Parathyroid adenoma (tissue), 2 donors: ENCODE measurements at regions not wholly inside any gene's neighbourhood (a gene's known extent, or its start where the extent isn't known, plus 50 kb on each side); places are given as distances from the start of the nearest gene placed in this dataset.

Experiments
- H2AFZ ChIP-seq: fragments of 300-600 bp; sonication (generic); one replicate; pipeline ENCODE4 v1.7.0; 2017; ENCODE audit warnings: antibody characterized with exemption, mild to moderate bottlenecking
- H3K27ac ChIP-seq: fragments of 300-600 bp; sonication (generic); one replicate; pipeline ENCODE4 v1.7.0; 2017
- H3K27me3 ChIP-seq: fragments of 300-600 bp; sonication (generic); one replicate; pipeline ENCODE4 v1.7.0; 2017; ENCODE audit warnings: low read length; ENCODE audit not compliant: control insufficient read depth, insufficient read depth
- H3K36me3 ChIP-seq: fragments of 300-600 bp; sonication (generic); one replicate; pipeline ENCODE4 v1.7.0; 2017; ENCODE audit warnings: low read length; ENCODE audit not compliant: control insufficient read depth, insufficient read depth
- H3K4me1 ChIP-seq: fragments of 300-600 bp; sonication (generic); one replicate; pipeline ENCODE4 v1.7.0; 2017; ENCODE audit warnings: control low read depth
- H3K4me2 ChIP-seq: fragments of 300-600 bp; sonication (generic); one replicate; pipeline ENCODE4 v1.7.0; 2017; ENCODE audit warnings: low read length
- H3K4me3 ChIP-seq: fragments of 300-600 bp; sonication (generic); one replicate; pipeline ENCODE4 v1.7.0; 2017; ENCODE audit warnings: low read depth, low read length
- H3K79me2 ChIP-seq: fragments of 300-600 bp; sonication (generic); one replicate; pipeline ENCODE4 v1.7.0; 2017; ENCODE audit warnings: control low read depth
- H3K9ac ChIP-seq: fragments of 300-600 bp; sonication (generic); one replicate; pipeline ENCODE4 v1.7.0; 2017; ENCODE audit warnings: mild to moderate bottlenecking
- H3K9me3 ChIP-seq: fragments of 300-600 bp; sonication (generic); one replicate; pipeline ENCODE4 v1.7.0; 2017; ENCODE audit warnings: low read length; ENCODE audit not compliant: control insufficient read depth
- TF ChIP-seq, protein P1 (sequence below): fragments of 300-600 bp; sonication (generic); IDR thresholded peaks from one replicate; pipeline ENCODE4 v1.7.0; 2017; ENCODE audit warnings: antibody characterized with exemption, mild to moderate bottlenecking
- donor health status: primary hyperparathyroidism.

DNA sequence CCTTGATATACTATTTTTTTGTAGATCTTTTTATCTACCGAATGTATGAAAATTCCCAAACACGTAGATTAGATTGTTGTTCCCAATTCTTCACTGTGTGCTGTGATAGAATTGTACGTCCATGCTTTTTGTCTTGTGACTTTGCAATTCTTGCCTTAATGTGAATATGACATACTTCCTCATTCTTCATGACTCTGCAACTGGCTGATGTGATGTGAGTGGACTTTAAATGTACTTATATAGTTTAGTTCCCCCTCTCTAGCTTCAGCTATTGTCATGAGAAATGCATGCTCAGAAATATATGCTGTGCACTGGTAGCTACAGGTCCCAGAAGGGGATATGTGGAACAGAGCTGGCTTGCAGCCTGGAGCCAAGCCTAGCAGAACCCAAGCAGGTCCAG, 89.4 kb downstream of the FTHL17 start:
- H3K79me2 ChIP-seq = no peaks in the 10 kb centered on the region
- H3K4me2 ChIP-seq = no peak overlapping the region
- no peaks in the 10 kb centered on the region for H3K9me3 ChIP-seq
- no peaks in the 10 kb centered on the region for H3K27me3 ChIP-seq
- H3K4me3 ChIP-seq = no peak overlapping the region
- H3K27ac ChIP-seq = no peak overlapping the region
- H3K9ac ChIP-seq = no peak overlapping the region
- H2AFZ ChIP-seq = no peak overlapping the region
- TF ChIP-seq, protein P1, sequence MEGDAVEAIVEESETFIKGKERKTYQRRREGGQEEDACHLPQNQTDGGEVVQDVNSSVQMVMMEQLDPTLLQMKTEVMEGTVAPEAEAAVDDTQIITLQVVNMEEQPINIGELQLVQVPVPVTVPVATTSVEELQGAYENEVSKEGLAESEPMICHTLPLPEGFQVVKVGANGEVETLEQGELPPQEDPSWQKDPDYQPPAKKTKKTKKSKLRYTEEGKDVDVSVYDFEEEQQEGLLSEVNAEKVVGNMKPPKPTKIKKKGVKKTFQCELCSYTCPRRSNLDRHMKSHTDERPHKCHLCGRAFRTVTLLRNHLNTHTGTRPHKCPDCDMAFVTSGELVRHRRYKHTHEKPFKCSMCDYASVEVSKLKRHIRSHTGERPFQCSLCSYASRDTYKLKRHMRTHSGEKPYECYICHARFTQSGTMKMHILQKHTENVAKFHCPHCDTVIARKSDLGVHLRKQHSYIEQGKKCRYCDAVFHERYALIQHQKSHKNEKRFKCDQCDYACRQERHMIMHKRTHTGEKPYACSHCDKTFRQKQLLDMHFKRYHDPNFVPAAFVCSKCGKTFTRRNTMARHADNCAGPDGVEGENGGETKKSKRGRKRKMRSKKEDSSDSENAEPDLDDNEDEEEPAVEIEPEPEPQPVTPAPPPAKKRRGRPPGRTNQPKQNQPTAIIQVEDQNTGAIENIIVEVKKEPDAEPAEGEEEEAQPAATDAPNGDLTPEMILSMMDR = no peak
- no peaks in the 10 kb centered on the region for H3K4me1 ChIP-seq
- no peaks in the 10 kb centered on the region for H3K36me3 ChIP-seq

DNA sequence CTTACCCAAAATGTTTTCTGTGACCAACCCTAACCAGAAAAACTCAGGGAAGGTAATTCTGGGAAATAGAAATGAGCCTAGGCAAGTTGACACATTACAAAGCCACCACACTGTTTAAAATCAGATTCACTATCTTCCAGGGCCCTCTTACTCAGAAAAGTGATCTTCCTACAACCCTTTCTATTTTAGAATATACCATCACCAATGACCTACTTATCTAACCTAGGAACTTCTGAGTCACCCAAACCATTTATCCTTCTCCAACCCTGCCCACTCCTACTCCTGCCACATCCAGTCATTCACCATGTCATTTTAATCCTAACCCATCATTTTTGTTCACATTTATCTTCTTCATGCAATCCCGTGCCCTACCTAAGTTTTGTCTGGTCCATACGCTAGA, 89.9 kb downstream of the FTHL17 start:
- Histone ChIP-seq H2AFZ (no peak overlapping the region), H3K79me2 (no peaks in the 10 kb centered on the region), H3K27ac (no peak overlapping the region), H3K4me3 (no peak overlapping the region), H3K4me2 (no peak overlapping the region), H3K9me3 (no peaks in the 10 kb centered on the region), H3K9ac (no peak overlapping the region), H3K36me3 (no peaks in the 10 kb centered on the region), H3K4me1 (no peaks in the 10 kb centered on the region), H3K27me3 (no peaks in the 10 kb centered on the region)
- TF ChIP-seq, protein P1 = no peak

DNA sequence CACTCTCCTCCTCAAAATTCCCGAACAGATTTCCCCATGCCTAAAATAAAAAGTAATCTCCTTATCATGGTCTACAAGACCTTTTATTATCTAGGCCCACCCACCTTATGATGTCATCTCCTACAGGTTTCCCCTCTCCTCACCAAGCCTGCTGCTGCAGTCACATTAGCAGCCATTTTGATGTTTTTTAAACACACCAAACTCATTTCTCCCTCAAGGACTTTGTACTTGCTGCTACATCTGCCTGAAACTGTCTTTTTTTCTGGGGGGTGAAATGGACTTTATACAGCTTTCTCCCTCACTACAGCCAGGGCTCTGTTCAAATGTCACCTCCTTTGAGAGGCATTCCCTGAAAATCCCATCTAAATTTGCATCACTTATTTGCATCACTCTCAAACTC, 90.2 kb upstream of the TAB3 start:
- TF ChIP-seq, protein P1 = no peak
- no peak overlapping the region for H3K4me3 ChIP-seq
- H3K27me3 ChIP-seq = no peaks in the 10 kb centered on the region

DNA sequence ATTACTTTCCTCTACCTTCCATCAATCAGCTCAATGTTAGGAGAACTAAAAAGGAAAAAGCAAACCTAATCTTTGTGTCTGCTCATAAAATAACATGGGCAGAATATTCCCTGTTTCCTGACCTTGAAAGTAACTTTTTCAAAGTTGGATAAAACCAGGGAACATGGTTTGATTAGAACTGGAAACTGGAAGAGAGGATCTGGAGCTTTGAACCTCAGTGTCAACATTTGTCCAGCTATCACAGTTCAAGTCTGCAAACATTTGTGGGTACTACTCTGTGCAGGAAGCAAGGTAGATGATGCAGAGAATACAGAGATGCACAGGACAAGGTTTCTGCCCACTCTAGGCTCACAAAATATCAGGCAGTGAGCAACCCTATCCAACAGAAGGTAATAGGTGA, 86.4 kb upstream of the TAB3 start:
- no peaks in the 10 kb centered on the region for H3K27me3 ChIP-seq
- no peaks in the 10 kb centered on the region for H3K36me3 ChIP-seq
- H3K9me3 ChIP-seq = no peaks in the 10 kb centered on the region
- H3K79me2 ChIP-seq = no peaks in the 10 kb centered on the region
- no peak overlapping the region for H3K27ac ChIP-seq
- H3K4me2 ChIP-seq = no peak overlapping the region
- no peak overlapping the region for H2AFZ ChIP-seq
- H3K4me3 ChIP-seq = no peak overlapping the region
- TF ChIP-seq, protein P1 = no peak
- H3K4me1 ChIP-seq = no peaks in the 10 kb centered on the region
- no peak overlapping the region for H3K9ac ChIP-seq

More for the DNA sequence above, 90.2 kb upstream of the TAB3 start:
- Histone ChIP-seq H3K27ac (no peak overlapping the region), H3K4me1 (no peaks in the 10 kb centered on the region), H3K4me2 (no peak overlapping the region), H3K79me2 (no peaks in the 10 kb centered on the region), H2AFZ (no peak overlapping the region), H3K36me3 (no peaks in the 10 kb centered on the region), H3K9me3 (no peaks in the 10 kb centered on the region), H3K9ac (no peak overlapping the region)

DNA sequence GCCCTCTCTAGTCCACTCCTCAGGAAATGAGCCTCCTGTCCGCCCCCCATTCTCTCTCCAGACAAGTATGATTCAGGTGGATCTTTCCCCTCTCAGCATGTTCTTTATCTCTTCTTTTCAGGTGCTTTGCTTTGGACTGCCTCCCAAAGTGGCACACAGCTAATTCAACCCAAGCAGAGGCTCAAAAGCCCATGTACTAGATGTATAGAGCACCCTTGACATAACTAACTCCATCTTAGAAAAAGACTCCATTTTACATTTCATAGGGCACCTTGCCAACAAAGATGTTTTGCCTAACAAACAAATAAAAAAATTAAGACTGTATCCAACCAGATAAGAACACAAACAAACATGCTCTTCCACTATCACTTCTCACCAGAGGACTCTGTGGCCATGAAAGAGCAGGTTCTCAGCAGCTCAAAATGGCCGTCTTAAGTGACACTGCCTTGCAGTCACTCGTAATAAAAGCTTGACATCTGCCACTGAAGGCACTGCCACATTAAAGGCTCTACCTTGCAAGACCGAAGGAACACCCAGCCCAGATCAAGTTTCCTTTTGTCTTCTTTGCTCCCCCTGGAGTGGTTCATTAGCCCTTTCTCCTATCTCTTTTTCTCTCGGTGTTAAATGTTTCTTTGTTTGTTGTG, 84.9 kb upstream of the TAB3 start:
- Histone ChIP-seq H3K27me3 (no peaks in the 10 kb centered on the region), H3K4me1 (no peaks in the 10 kb centered on the region), H3K9me3 (no peaks in the 10 kb centered on the region)

More for the DNA sequence above, 84.9 kb upstream of the TAB3 start:
- Histone ChIP-seq H3K36me3 (no peaks in the 10 kb centered on the region), H3K4me3 (no peak overlapping the region), H3K4me2 (no peak overlapping the region), H3K27ac (no peak overlapping the region), H3K9ac (no peak overlapping the region), H2AFZ (no peak overlapping the region), H3K79me2 (no peaks in the 10 kb centered on the region)
- TF ChIP-seq, protein P1 = no peak
